ENCODE measurements at regions not wholly inside any gene's neighbourhood (a gene's known extent, or its start where the extent isn't known, plus 50 kb on each side); places are given as distances from the start of the nearest gene placed in this dataset.
"Not testable (repeated sequence)": the region's sequence is repeated elsewhere in the genome, so short reads cannot be mapped to it uniquely, and the experiment has no call there.

DNA sequence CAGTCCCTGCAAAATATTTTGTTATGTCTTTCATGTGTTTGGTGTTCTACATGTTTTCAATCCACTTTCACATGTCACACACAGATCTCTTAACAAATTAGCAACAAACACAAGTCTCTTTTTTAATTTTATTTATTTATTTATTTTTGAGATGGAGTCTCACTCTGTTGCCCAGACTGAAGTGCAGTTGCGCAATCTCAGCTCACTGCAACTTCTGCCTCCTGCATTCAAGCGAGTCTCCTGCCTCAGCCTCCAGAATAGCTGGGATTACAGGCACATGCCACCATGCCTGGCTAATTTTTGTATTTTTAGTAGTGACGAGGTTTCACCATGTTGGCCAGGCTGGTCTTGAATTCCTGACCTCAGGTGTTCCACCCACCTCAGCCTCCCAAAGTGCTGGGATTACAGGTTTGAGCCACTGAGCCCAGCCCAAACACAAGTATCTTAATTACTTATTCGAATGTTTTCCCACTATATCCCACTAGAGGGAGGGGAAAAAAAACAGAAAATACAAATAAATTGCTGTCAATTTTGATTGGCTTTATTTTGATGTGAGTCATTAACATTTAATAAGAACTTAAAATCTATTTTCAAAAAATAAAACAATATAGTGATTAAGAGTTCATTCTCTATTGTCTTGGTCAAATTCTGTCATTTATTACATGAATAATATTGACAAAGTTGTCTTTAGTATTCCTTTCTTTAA lies 1641.0 kb upstream of the CELF4 start:
- TF ChIP-seq, protein P1, sequence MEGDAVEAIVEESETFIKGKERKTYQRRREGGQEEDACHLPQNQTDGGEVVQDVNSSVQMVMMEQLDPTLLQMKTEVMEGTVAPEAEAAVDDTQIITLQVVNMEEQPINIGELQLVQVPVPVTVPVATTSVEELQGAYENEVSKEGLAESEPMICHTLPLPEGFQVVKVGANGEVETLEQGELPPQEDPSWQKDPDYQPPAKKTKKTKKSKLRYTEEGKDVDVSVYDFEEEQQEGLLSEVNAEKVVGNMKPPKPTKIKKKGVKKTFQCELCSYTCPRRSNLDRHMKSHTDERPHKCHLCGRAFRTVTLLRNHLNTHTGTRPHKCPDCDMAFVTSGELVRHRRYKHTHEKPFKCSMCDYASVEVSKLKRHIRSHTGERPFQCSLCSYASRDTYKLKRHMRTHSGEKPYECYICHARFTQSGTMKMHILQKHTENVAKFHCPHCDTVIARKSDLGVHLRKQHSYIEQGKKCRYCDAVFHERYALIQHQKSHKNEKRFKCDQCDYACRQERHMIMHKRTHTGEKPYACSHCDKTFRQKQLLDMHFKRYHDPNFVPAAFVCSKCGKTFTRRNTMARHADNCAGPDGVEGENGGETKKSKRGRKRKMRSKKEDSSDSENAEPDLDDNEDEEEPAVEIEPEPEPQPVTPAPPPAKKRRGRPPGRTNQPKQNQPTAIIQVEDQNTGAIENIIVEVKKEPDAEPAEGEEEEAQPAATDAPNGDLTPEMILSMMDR (IDR thresholded peaks at IDR 0.05; ENCODE audit: insufficient read depth, low read length, poor library complexity, severe bottlenecking) = not testable (repeated sequence)
- TF ChIP-seq EZH2phosphoT487 (conservative IDR thresholded peaks at IDR 0.05; ENCODE audit: low read length) = not testable (repeated sequence)

All from SU-DHL-6 (cell line).